ENCODE measurements at regions not wholly inside any gene's neighbourhood (a gene's known extent, or its start where the extent isn't known, plus 50 kb on each side); places are given as distances from the start of the nearest gene placed in this dataset.
A peak's percentile ranks its signal among the peaks of the same experiment; 100 is the strongest.

- DNase-seq = no peak
These were observed 104.4 kb upstream of the TENT5A start for GRCh38 chr6:81856872-81857271.

GRCh38 chr6:81854474-81854873, 102.0 kb upstream of the TENT5A start:
- DNase-seq = no peak

- no peak for DNase-seq
These were observed 101.5 kb upstream of the TENT5A start for GRCh38 chr6:81853975-81854374.

- no peak for DNase-seq
These were observed 96.8 kb upstream of the TENT5A start for GRCh38 chr6:81849248-81849647.

DNA sequence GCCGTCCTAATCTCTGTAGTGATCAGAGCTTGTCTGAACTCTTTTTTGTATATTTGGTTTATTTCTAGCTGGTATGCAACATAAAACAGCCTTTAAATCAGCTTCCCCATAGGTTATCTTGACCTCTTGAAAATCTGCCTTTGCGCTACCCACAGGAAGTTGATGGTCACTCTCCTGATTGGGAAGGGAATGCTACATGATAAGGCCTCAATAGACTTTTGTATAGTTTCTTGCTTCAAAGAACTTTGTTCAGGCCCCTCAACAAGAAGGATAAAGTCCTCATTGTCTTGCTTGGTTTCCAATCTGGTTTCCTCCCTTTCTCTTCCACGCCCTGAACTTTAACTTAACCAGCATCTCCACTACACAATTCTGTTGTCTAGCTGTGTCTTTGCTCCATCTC, 95.4 kb upstream of the TENT5A start:
- DNase-seq = no peak

DNA sequence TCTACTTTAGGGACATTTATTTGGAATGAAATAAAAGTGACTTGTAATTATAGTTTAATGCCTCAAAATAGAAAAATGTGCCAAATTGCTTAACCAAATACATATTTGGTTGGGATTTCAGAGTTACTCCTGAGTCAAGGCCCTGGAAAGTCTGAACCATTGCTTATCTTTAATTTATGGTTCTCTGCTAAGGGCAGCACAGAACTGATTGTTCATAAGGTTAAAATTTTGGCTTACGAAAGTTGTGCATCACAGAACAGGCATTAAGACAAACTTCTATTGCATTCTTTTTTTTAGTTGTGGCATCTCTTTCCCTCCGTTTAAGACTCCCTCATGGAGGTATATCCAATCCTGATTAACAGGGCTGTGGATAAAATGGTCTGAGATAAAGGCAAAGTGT, 92.2 kb upstream of the TENT5A start:
- no peak for DNase-seq

GRCh38 chr6:81843302-81843701, 90.8 kb upstream of the TENT5A start:
- no peak for DNase-seq

- DNase-seq = no peak
These were observed 89.8 kb upstream of the TENT5A start for GRCh38 chr6:81842254-81842653.

- no peak for DNase-seq
These were observed 86.4 kb upstream of the TENT5A start for GRCh38 chr6:81838724-81839426.

GRCh38 chr6:81838031-81838430, 85.5 kb upstream of the TENT5A start:
- DNase-seq = no peak

DNA sequence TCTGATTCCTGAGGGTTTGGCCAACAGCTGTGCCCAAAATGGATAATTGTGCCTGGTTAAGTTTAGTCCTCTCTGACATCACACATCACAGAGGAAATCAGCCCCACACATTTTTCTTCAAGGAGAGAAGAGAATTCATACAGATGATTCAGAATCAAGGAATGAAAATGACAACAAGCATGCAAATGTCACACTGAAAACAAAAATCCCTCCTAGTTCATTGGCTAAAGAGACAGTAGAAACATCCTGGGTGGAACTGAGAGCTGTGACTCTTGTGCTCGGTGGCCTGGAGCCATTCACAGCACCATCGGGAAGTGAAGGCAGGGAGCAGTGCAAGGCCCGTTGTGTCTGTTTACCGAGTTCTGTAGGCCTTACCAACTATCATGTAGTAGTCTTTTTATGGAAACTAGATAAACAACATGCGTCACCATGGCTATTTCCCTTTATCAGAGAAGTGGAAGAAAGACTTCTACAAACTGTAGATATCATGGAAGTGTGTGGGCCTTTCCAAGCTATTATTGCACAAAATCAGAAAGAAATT, 81.7 kb upstream of the TENT5A start:
- DNase-seq = no peak

DNA sequence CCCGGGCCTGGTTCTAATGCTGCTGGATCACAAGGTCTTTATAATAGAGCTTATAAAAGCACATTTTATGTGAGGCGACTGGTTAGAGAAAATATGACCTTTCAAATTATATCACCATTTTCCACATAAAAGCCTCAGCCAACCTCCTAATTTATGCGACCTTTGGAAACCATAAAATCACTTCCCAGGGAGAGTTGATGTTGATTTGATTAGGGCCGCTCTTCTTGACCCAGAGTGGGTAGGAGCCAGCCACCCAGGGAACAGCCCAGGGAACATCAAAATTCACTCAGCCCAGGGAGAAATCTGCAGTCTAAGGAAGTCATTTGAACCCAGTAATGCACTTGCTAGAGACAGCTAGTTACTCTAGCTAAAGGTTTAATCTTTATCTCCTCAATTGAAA, 79.8 kb upstream of the TENT5A start:
- DNase-seq = no peak

DNA sequence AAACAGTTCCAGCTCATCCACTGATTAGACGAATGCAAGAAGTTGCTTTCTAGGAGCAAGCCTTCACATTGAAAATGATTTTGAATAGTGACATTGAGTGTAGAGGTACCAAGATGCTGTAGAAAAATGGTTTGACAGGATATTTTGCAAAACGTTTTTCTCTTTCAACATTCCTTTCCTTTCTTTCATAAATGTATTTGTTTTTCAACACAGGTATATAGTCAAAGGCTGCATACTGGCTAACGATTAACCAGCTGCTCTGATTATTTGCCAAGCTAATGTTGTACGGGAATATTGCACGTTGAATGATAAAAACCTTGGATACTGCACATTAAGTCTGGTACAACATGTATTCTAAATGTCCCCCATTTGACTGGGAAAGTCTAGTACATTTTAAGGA, 78.8 kb upstream of the TENT5A start:
- DNase-seq = peak in 1 of 2 experiments; percentile 9

- no peak for DNase-seq
These were observed 74.3 kb upstream of the TENT5A start for GRCh38 chr6:81826784-81827183.

GRCh38 chr6:81822568-81822967, 70.1 kb upstream of the TENT5A start:
- no peak for DNase-seq

- DNase-seq = no peak
These were observed 69.0 kb upstream of the TENT5A start for GRCh38 chr6:81821449-81821848.

DNA sequence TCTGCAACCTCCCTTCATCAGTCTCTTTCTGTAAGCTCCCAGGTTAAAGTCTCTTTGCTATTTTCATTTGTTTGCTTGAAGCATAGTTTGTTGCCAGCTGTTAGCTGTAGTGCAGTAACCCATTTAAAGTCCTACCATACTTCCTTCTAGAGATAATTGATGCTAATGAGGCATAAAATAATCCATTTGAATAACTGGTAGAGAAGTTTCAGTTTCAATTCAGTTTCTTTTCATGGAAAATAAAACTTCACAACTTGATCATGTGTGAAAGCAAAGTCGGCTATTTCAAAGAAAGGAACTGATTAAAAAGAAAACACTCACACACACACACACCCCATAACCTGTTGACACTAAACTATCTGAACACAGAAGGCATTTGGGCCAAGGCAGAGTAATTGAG, 68.5 kb upstream of the TENT5A start:
- peak in 1 of 2 experiments; percentile 32 for DNase-seq

DNA sequence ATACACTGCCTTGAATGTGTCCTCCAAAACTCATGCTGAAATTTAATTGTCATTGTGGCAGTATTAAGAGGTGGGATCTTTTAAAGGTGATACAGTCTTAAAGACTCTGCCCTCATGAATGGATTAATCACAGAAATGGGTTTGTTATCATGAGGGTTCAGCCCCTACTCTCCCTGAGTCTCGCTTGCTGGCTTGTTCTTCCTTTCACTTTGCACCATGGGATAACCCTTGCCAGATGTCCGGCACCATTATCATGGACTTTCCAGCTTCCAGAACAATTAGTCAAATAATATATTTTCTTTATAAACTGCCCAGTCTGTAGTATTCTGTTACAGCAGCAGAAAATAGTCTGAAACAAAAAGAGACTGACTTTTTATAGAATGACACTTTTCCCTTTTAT, 67.9 kb upstream of the TENT5A start:
- no peak for DNase-seq

- DNase-seq = no peak
These were observed 67.3 kb upstream of the TENT5A start for GRCh38 chr6:81819767-81820166.

DNA sequence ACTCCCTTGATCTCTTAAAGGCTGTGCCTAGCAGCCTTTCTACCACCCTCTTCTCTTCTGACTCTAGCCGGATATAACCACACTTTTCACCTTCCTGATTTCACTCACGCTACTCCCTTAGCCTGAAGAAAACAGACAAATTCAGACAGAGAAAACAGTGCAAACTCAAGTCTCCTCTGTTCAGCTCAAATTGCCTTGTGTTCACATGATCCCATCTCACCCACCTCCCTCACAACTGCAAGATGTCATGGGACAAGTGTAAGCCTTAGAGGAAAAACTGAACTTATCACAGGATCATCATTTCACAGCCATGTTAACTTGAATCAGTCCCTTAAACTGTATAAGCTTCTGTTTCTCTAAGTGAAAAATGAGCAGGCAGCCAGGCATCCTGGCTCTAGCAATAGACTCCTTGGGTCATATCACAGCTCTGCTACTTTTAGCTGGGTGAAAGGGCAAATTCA, 66.5 kb upstream of the TENT5A start:
- DNase-seq = no peak

- DNase-seq = no peak
These were observed 63.9 kb upstream of the TENT5A start for GRCh38 chr6:81816380-81816779.

DNA sequence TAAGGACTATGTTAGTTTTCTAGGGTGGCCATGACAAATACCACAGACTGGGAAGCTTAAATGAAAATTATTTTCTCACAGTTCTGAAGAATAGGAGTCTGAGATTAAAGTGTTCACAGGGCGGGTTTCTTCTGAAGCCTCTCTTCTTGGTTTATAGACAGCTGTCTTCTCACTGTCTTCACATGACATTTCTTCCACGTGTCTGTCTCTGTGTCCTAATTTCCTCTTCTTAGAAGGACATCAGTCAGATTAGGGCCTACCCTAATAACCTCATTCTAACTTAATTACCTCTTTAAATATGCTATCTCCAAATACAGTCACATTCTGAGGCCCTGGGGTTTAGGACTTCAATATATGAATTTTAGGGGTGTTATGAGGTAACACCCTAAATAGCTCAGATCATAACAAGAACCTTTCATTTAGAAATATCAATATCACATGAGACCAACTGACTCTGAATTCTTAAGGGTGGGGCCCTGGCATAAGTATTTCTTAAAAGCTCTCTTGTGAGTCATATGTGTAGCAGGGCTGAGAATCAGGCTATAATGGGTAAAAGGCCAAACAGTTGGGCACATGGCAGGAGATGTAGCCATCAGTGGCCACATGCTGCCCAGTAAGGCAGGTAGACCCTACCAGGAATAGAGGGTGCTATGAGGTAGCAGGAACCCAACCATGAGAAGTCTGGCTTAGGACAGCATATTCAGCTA, 62.0 kb upstream of the TENT5A start:
- no peak for DNase-seq

DNA sequence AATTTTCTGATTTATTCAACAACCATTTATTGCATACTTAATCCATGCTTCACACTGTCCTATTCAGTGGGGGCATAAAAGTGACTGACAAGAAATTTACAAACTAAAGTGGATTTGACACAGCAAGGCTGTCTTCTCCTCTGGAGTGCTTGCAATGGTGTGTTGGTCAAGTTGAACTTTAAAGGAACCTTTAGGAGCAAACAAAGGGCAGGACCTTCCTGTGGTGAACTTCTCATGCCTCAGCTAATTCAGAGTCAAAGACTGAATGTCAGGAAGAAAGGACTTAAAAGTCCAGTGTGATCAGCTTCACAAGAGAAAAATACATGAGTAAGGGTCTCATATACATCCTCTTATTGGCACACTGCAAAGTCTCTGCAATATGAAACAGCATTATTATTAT, 60.8 kb upstream of the TENT5A start:
- DNase-seq = no peak

- DNase-seq = no peak
These were observed 59.9 kb upstream of the TENT5A start for GRCh38 chr6:81812401-81812800.

Measured in NCI-H526 (cell line).